ENCODE measurements at regions not wholly inside any gene's neighbourhood (a gene's known extent, or its start where the extent isn't known, plus 50 kb on each side); places are given as distances from the start of the nearest gene placed in this dataset.

GRCh38 chr16:65763640-65764305, 602.7 kb upstream of the CDH5 start:
- no peak for DNase-seq (ENCODE audit: low read depth)
- no peak overlapping the region for H3K4me3 ChIP-seq (ENCODE audit: low read depth, low read length)
- TF ChIP-seq CTCF (conservative IDR thresholded peaks at IDR 0.05; ENCODE audit: low read depth, low read length), result no peak

- TF ChIP-seq CTCF (conservative IDR thresholded peaks at IDR 0.05; ENCODE audit: low read depth, low read length), result no peak
- no peak overlapping the region for H3K4me3 ChIP-seq (ENCODE audit: low read depth, low read length)
- DNase-seq (ENCODE audit: low read depth), result no peak
These were observed 605.6 kb upstream of the CDH5 start for GRCh38 chr16:65760874-65761273.

GRCh38 chr16:65758620-65759019, 607.9 kb upstream of the CDH5 start:
- TF ChIP-seq CTCF (conservative IDR thresholded peaks at IDR 0.05; ENCODE audit: low read depth, low read length), result no peak
- no peak overlapping the region for H3K4me3 ChIP-seq (ENCODE audit: low read depth, low read length)
- DNase-seq (ENCODE audit: low read depth), result no peak

- DNase-seq (ENCODE audit: low read depth), result no peak
- no peak overlapping the region for H3K4me3 ChIP-seq (ENCODE audit: low read depth, low read length)
- TF ChIP-seq CTCF (conservative IDR thresholded peaks at IDR 0.05; ENCODE audit: low read depth, low read length), result no peak
These were observed 609.4 kb upstream of the CDH5 start for GRCh38 chr16:65757064-65757463.

GRCh38 chr16:65756163-65756562, 610.3 kb upstream of the CDH5 start:
- no peak for TF ChIP-seq CTCF (conservative IDR thresholded peaks at IDR 0.05; ENCODE audit: low read depth, low read length)
- no peak overlapping the region for H3K4me3 ChIP-seq (ENCODE audit: low read depth, low read length)
- no peak for DNase-seq (ENCODE audit: low read depth)

GRCh38 chr16:65754820-65755691, 611.4 kb upstream of the CDH5 start:
- DNase-seq (ENCODE audit: low read depth), result no peak
- TF ChIP-seq CTCF (conservative IDR thresholded peaks at IDR 0.05; ENCODE audit: low read depth, low read length), result no peak
- no peak overlapping the region for H3K4me3 ChIP-seq (ENCODE audit: low read depth, low read length)
